ENCODE measurements at regions not wholly inside any gene's neighbourhood (a gene's known extent, or its start where the extent isn't known, plus 50 kb on each side); places are given as distances from the start of the nearest gene placed in this dataset.

GRCh38 chr12:111164833-111165525 is 203.9 kb downstream of the PHETA1 start:
- H3K4me3 ChIP-seq (ENCODE audit: low read depth in 1 of 3, low read length in 3 of 3), result no peak overlapping the region
- H3K27ac ChIP-seq (ENCODE audit: low read depth in 1 of 2, low read length in 2 of 2), result no peak overlapping the region
- no peak overlapping the region for H3K9ac ChIP-seq (ENCODE audit: low read depth in 1 of 2, low read length in 2 of 2)
- TF ChIP-seq FOXA2 (IDR thresholded peaks at IDR 0.05), result no peak
- TF ChIP-seq YY1 (IDR thresholded peaks at IDR 0.05), result no peak
- TF ChIP-seq HNF4A (conservative IDR thresholded peaks at IDR 0.05), result no peak
- TF ChIP-seq TAF1 (conservative IDR thresholded peaks at IDR 0.05), result no peak
- TF ChIP-seq NR2F2 (IDR thresholded peaks at IDR 0.05), result no peak
- no peak for TF ChIP-seq HNF4G (IDR thresholded peaks at IDR 0.05)
- TF ChIP-seq SP1 (IDR thresholded peaks at IDR 0.05), result no peak
- TF ChIP-seq RXRA (IDR thresholded peaks at IDR 0.05), result no peak
- TF ChIP-seq JUND (IDR thresholded peaks at IDR 0.05), result no peak
- no peak for TF ChIP-seq MAX (IDR thresholded peaks at IDR 0.05)
- TF ChIP-seq GABPA (IDR thresholded peaks at IDR 0.05 in 1 of 2, conservative IDR thresholded peaks at IDR 0.05 in 1 of 2), result no peak
- no peak for TF ChIP-seq EGR1 (IDR thresholded peaks at IDR 0.05; ENCODE audit: low read depth in 2 of 2)
- TF ChIP-seq CTCF (IDR thresholded peaks at IDR 0.05; ENCODE audit: low read depth, low read length, missing input control), result no peak
- no peak for TF ChIP-seq FOXA1 (IDR thresholded peaks at IDR 0.05)
- TF ChIP-seq ATF3 (IDR thresholded peaks at IDR 0.05), result no peak
- no peak for TF ChIP-seq RAD21 (IDR thresholded peaks at IDR 0.05)
- no peak for TF ChIP-seq ZBTB33 (IDR thresholded peaks at IDR 0.05)
- TF ChIP-seq REST (IDR thresholded peaks at IDR 0.05), result no peak
- H3K9me3 ChIP-seq (ENCODE audit: control insufficient read depth in 4 of 4, low read length in 3 of 4), result no peaks in the 10 kb centered on the region
- 86% methylated on average over 9 of the region's 9 CpGs for WGBS
- H3K4me1 ChIP-seq (ENCODE audit: control insufficient read depth in 4 of 4, insufficient read depth in 4 of 4, low read length in 3 of 4), result peaks cover 3 to 10% (median 7%) of the 10 kb centered on the region in 4 donors
- DNase-seq (ENCODE audit: low spot score), result no peak
- H3K27me3 ChIP-seq (ENCODE audit: control insufficient read depth in 4 of 4, insufficient read depth in 4 of 4, low read length in 3 of 4), result no peaks in the 10 kb centered on the region
- H3K36me3 ChIP-seq (ENCODE audit: control insufficient read depth in 4 of 4, insufficient read depth in 3 of 4, low read depth in 1 of 4, low read length in 3 of 4), result peaks cover 0 to 16% (median 8%) of the 10 kb centered on the region in 4 donors
